ENCODE measurements at regions not wholly inside any gene's neighbourhood (a gene's known extent, or its start where the extent isn't known, plus 50 kb on each side); places are given as distances from the start of the nearest gene placed in this dataset.

- TF ChIP-seq CTCF (conservative IDR thresholded peaks at IDR 0.05; ENCODE audit: low read depth, low read length): no peak
- TF ChIP-seq EZH2 (IDR thresholded peaks at IDR 0.05; ENCODE audit: borderline replicate concordance, low read depth, low read length, poor library complexity, severe bottlenecking): no peak
Observed at GRCh38 chr12:12017135-12017581, 53.6 kb upstream of the BCL2L14 start.

Data from A673 (cell line).